Astrocyte (in vitro differentiated cells and primary cell): ENCODE measurements at regions not wholly inside any gene's neighbourhood (a gene's known extent, or its start where the extent isn't known, plus 50 kb on each side); places are given as distances from the start of the nearest gene placed in this dataset.

Source experiments
- CTCF ChIP-seq: IDR thresholded peaks from 2 replicates; pipeline ENCODE4 v1.5.1; 2011; ENCODE audit warnings: low read depth, mild to moderate bottlenecking, inconsistent platforms, low read length, moderate library complexity; ENCODE audit not compliant: insufficient read depth
- EZH2 ChIP-seq: IDR thresholded peaks from 2 replicates; pipeline ENCODE4 v1.6.1; 2012; ENCODE audit warnings: mild to moderate bottlenecking, low read length, inconsistent platforms; ENCODE audit not compliant: insufficient read depth

GRCh38 chr15:53324061-53324460 is 435.4 kb downstream of the WDR72 start:
- TF ChIP-seq CTCF = no peak
- TF ChIP-seq EZH2 = no peak
